GM18907 (cell line): ENCODE measurements at regions not wholly inside any gene's neighbourhood (a gene's known extent, or its start where the extent isn't known, plus 50 kb on each side); places are given as distances from the start of the nearest gene placed in this dataset.
"Not testable (repeated sequence)": the region's sequence is repeated elsewhere in the genome, so short reads cannot be mapped to it uniquely, and the experiment has no call there.

Experiments
- ATAC-seq: cut with Tn5 transposase; IDR thresholded peaks from one replicate; pipeline ENCODE4 v1.9.1; 2021; ENCODE audit warnings: mild to moderate bottlenecking, moderate library complexity; ENCODE audit not compliant: unreplicated experiment

- no peak for ATAC-seq
Measured at GRCh38 chr12:9319044-9319841, 111.0 kb upstream of the PZP start.

DNA sequence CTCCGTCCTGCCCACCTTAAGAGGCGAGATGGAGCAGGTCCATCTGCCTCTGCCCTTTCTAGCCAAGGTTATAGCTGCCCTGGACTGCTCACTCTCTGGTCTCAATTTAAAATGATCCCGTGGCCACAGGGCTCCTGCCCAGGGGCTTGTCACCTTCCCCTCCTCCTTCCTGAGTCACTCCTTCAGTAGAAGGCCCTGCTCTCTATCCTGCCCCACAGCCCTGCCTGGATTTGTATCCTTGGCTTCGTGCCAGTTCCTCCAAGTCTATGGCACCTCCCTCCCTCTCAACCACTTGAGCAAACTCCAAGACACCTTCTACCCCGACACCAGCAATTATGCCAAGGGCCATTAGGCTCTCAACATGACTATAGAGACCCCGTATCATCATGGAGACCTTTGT, 105.3 kb upstream of the PZP start:
- ATAC-seq: not testable (repeated sequence)

GRCh38 chr12:9312406-9313392, 104.5 kb upstream of the PZP start:
- ATAC-seq: not testable (repeated sequence)

DNA sequence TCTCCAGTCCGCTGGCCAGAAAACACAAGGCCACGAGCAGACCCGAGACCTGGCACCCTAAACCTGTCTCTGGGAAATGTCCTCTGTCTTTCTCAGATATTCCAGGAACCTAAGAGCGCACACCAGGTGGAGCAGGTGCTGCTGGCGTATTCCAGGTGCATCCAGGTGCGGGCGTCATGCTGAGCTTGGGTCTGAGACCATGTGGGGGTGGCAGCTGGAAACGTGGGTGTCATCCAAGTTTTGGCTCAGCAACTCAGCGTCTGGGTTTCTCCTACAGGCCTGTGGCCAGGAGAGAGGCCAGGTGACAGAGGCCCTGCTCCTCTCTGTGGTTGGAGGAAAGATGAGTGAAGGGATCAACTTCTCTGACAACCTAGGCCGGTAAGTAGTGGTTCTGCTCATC, 103.3 kb upstream of the PZP start:
- ATAC-seq: not testable (repeated sequence)

GRCh38 chr12:9310645-9311044, 102.5 kb upstream of the PZP start:
- ATAC-seq: not testable (repeated sequence)

DNA sequence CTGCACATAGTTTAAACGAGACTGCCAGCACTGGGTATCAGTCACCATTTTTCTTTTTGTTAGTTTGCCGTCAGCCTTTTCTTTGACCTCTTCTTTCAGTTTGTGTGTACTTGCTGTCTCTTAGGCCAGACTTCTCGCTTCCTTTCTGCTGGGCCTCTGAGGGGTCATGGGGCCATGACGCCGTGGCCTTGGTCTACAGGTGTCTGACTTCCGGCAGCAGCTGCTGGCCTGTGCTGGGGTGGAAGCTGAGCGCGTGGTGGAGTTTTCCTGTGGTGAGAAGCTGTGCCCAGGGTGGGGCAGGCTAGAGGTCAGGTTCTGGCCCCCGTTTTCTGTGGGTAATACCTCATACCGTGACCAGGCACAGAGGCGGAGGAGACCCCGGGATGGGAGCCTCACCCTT, 101.6 kb upstream of the PZP start:
- not testable (repeated sequence) for ATAC-seq

DNA sequence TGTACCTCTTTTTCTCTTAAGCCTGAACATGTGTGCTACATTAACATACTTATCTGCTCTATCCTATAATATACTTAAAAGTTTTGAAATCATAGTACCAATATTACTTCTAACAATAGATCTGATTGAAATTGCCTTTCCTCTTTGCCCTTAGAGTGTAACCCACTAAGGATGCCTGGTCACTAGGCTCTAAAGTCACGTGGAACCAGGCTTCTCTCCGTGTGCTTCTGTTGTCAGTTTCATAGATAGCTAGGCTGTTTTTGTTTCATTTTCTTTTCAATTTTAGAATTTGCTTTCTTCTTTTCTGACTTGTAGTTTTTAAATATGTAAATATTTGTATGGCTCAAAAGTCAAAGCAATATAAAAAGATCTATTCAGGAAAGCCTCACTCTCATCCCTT, 100.5 kb upstream of the PZP start:
- not testable (repeated sequence) for ATAC-seq

DNA sequence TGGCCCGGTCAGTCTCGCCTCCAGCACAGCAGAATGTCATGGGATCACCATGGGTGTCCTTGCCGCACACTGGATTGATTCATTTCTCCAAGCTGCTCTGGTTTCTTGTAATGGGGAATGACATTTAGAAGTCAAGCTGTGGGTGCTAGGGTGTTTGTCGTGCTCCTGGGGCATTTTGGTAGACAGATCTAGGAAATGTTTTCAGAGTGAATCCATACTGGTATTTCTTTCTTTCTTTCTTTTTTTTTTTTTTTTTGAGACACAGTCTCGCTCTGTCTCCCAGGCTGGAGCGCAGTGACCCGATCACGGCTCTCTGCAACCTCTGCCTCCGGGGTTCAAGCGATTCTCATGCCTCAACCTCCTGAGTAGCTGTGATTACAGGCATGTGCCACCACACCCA, 100.0 kb upstream of the PZP start:
- not testable (repeated sequence) for ATAC-seq

GRCh38 chr12:9307255-9307654, 99.1 kb upstream of the PZP start:
- ATAC-seq: not testable (repeated sequence)

- ATAC-seq: not testable (repeated sequence)
Measured at GRCh38 chr12:9306004-9306403, 97.8 kb upstream of the PZP start.

GRCh38 chr12:9304540-9304939, 96.3 kb upstream of the PZP start:
- not testable (repeated sequence) for ATAC-seq

- not testable (repeated sequence) for ATAC-seq
Measured at GRCh38 chr12:9295872-9296271, 87.7 kb upstream of the PZP start.

- ATAC-seq: not testable (repeated sequence)
Measured at GRCh38 chr12:9294072-9294620, 86.0 kb upstream of the PZP start.

GRCh38 chr12:9293391-9293790, 85.2 kb upstream of the PZP start:
- ATAC-seq: not testable (repeated sequence)

DNA sequence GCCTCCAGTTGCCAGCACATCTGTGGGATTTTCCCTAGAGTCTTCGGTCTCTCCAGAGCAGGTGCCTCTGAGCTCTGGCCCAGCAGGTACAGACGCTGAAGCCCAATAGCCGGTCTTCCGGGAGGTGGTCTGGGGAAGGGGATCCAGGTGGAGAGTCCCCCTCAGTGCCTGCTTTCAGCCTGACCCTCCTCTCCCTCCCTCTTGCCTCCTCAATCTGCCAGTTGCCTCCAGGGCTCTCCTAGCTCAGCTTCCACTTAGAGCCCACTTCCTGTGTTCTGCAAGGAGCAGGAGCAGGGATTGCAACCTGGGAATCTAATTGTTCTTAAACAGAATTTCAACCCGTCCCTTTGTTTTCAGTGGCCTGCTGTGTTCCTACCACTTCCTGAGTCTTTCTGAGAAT, 81.8 kb upstream of the PZP start:
- not testable (repeated sequence) for ATAC-seq

GRCh38 chr12:9284724-9285123, 76.5 kb upstream of the PZP start:
- ATAC-seq: not testable (repeated sequence)

- peak; percentile 46 for ATAC-seq
Measured at GRCh38 chr12:9284197-9284596, 76.0 kb upstream of the PZP start.

DNA sequence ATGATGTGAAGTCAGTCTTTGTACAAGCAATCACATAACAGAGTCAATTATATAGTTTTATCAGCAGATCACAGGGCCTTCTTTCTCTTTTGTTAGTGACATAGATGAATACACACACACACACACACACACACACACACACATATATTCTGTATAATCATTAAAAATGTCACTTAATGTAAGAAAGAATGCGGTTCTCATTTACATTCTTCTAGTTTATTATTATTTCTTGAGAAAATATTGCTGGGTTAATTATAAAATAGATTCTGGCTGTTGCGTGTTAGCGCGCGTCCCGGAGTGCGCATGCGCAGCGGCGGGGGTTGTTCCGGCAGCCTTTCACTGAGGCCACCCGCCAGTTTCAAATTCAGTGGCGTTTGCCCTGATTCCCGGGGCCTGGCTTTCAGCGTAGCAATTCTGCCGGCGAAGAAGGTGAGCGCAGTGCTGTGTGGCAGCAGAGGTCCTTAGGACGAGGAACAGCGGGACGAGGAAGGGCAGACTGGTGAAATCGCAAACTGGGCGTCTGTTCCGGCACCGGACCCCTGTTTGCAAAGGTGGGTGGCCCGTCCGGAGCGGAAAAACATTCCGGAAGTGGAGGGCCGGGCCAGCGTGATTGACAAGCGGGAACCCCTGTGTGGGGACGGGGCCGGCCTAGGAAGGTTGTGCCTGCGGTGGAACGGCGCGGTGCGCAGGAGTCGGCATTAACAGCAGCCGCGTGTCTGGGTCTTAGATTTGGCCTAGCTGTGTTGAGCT, 75.3 kb upstream of the PZP start:
- peak; percentile 47 for ATAC-seq

DNA sequence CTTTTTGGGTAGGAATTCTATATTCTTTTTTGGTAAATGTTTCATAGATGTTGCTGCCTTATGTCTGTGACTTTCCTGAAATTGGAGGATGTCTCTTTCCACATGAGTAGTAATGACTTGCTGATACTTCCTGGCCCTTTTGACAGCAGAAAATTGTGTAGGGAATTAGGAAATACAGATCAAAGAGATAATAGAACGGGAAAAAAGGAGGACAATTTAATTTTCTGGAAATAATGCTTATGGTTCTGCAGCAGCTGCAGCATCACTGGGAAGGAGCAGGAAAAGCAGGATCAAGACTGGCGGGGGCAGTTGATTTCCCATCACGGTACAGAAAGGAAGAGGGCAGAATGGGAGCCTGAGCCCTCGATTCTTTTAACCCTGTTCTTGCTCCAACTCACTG, 68.8 kb upstream of the PZP start:
- ATAC-seq: no peak

DNA sequence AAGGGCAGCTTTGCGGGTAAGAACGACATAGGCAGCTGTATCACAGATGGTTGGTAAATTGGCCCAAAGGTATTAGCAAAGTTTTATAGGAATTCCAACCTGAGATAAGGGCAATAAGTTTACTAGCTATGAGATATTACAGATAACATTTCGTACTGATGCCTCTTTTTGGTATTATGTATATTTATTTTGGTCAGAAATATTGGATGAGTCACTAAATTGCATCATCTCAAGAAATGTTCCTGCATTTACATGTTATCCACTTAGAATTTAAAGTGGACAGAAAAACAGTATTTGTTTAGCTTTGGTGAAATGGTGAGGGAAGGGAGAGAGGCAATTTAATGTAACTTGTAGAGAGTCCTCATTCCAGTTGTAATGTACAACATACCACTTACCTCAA, 65.1 kb upstream of the PZP start:
- no peak for ATAC-seq

GRCh38 chr12:9271875-9272274, 63.7 kb upstream of the PZP start:
- ATAC-seq: no peak
